ENCODE measurements at regions not wholly inside any gene's neighbourhood (a gene's known extent, or its start where the extent isn't known, plus 50 kb on each side); places are given as distances from the start of the nearest gene placed in this dataset.

GRCh38 chr3:31086698-31087097 lies 192.2 kb upstream of the GADL1 start:
- H3K4me3 ChIP-seq (ENCODE audit: low read depth, low read length) = no peak overlapping the region
- no peak for TF ChIP-seq CTCF (IDR thresholded peaks at IDR 0.05; ENCODE audit: low read depth, low read length, missing control alignments)
- DNase-seq (ENCODE audit: low read depth) = no peak

GRCh38 chr3:31091748-31092147 lies 197.3 kb upstream of the GADL1 start:
- TF ChIP-seq CTCF (IDR thresholded peaks at IDR 0.05; ENCODE audit: low read depth, low read length, missing control alignments) = no peak
- no peak for DNase-seq (ENCODE audit: low read depth)
- H3K4me3 ChIP-seq (ENCODE audit: low read depth, low read length) = no peak overlapping the region

GRCh38 chr3:31092748-31093589 lies 198.5 kb upstream of the GADL1 start:
- no peak for TF ChIP-seq CTCF (IDR thresholded peaks at IDR 0.05; ENCODE audit: low read depth, low read length, missing control alignments)
- no peak overlapping the region for H3K4me3 ChIP-seq (ENCODE audit: low read depth, low read length)
- no peak for DNase-seq (ENCODE audit: low read depth)

GRCh38 chr3:31093606-31094005 lies 199.1 kb upstream of the GADL1 start:
- no peak for TF ChIP-seq CTCF (IDR thresholded peaks at IDR 0.05; ENCODE audit: low read depth, low read length, missing control alignments)
- DNase-seq (ENCODE audit: low read depth) = no peak
- no peak overlapping the region for H3K4me3 ChIP-seq (ENCODE audit: low read depth, low read length)

- TF ChIP-seq CTCF (IDR thresholded peaks at IDR 0.05; ENCODE audit: low read depth, low read length, missing control alignments) = no peak
- DNase-seq (ENCODE audit: low read depth) = no peak
- no peak overlapping the region for H3K4me3 ChIP-seq (ENCODE audit: low read depth, low read length)
Observed at GRCh38 chr3:31094048-31094447, 199.6 kb upstream of the GADL1 start.

- DNase-seq (ENCODE audit: low read depth) = no peak
- no peak overlapping the region for H3K4me3 ChIP-seq (ENCODE audit: low read depth, low read length)
- no peak for TF ChIP-seq CTCF (IDR thresholded peaks at IDR 0.05; ENCODE audit: low read depth, low read length, missing control alignments)
Observed at GRCh38 chr3:31095255-31095654, 200.8 kb upstream of the GADL1 start.

Measured in GM12864 (cell line).